ENCODE measurements at regions not wholly inside any gene's neighbourhood (a gene's known extent, or its start where the extent isn't known, plus 50 kb on each side); places are given as distances from the start of the nearest gene placed in this dataset.

- DNase-seq = no peak
Observed at GRCh38 chr5:96091874-96092273, 130.2 kb upstream of the ELL2 start.

GRCh38 chr5:96090215-96090614 is 128.6 kb upstream of the ELL2 start:
- DNase-seq = no peak

- no peak for DNase-seq
Observed at GRCh38 chr5:96088706-96089498, 127.3 kb upstream of the ELL2 start.

GRCh38 chr5:96087939-96088338 is 126.3 kb upstream of the ELL2 start:
- DNase-seq = no peak

GRCh38 chr5:96084874-96085506 is 123.3 kb upstream of the ELL2 start:
- DNase-seq = no peak

- no peak for DNase-seq
Observed at GRCh38 chr5:96083361-96083881, 121.8 kb upstream of the ELL2 start.

- peak; percentile 37 for DNase-seq
Observed at GRCh38 chr5:96081276-96081858, 119.7 kb upstream of the ELL2 start.

- DNase-seq = peak; percentile 24
Observed at GRCh38 chr5:96080557-96080956, 118.9 kb upstream of the ELL2 start.

- DNase-seq = no peak
Observed at GRCh38 chr5:96079962-96080361, 118.3 kb upstream of the ELL2 start.

GRCh38 chr5:96079075-96079474 is 117.4 kb upstream of the ELL2 start:
- DNase-seq = peak; percentile 86

- no peak for DNase-seq
Observed at GRCh38 chr5:96076451-96076850, 114.8 kb upstream of the ELL2 start.

- DNase-seq = no peak
Observed at GRCh38 chr5:96075579-96076289, 114.1 kb upstream of the ELL2 start.

- DNase-seq = no peak
Observed at GRCh38 chr5:96074870-96075269, 113.2 kb upstream of the ELL2 start.

GRCh38 chr5:96074460-96074859 is 112.8 kb upstream of the ELL2 start:
- no peak for DNase-seq

GRCh38 chr5:96072791-96073165 is 111.1 kb upstream of the ELL2 start:
- no peak for DNase-seq

- DNase-seq = no peak
Observed at GRCh38 chr5:96072138-96072790, 110.6 kb upstream of the ELL2 start.

GRCh38 chr5:96070622-96071225 is 109.1 kb upstream of the ELL2 start:
- DNase-seq = no peak

GRCh38 chr5:96067894-96068614 is 106.4 kb upstream of the ELL2 start:
- DNase-seq = peak; percentile 72

GRCh38 chr5:96067251-96067650 is 105.6 kb upstream of the ELL2 start:
- DNase-seq = no peak

GRCh38 chr5:96066386-96066719 is 104.7 kb upstream of the ELL2 start:
- DNase-seq = no peak

GRCh38 chr5:96065685-96066385 is 104.2 kb upstream of the ELL2 start:
- no peak for DNase-seq
